Inflammatory macrophage treated with lipopolysaccharide for 4 hours (primary cell): ENCODE measurements at regions not wholly inside any gene's neighbourhood (a gene's known extent, or its start where the extent isn't known, plus 50 kb on each side); places are given as distances from the start of the nearest gene placed in this dataset.
"Not testable (repeated sequence)": the region's sequence is repeated elsewhere in the genome, so short reads cannot be mapped to it uniquely, and the experiment has no call there.

ENCODE experiments used
- DNase-seq: peaks from one replicate; pipeline ENCODE4 v3.0.0-alpha.2; 2020

DNA sequence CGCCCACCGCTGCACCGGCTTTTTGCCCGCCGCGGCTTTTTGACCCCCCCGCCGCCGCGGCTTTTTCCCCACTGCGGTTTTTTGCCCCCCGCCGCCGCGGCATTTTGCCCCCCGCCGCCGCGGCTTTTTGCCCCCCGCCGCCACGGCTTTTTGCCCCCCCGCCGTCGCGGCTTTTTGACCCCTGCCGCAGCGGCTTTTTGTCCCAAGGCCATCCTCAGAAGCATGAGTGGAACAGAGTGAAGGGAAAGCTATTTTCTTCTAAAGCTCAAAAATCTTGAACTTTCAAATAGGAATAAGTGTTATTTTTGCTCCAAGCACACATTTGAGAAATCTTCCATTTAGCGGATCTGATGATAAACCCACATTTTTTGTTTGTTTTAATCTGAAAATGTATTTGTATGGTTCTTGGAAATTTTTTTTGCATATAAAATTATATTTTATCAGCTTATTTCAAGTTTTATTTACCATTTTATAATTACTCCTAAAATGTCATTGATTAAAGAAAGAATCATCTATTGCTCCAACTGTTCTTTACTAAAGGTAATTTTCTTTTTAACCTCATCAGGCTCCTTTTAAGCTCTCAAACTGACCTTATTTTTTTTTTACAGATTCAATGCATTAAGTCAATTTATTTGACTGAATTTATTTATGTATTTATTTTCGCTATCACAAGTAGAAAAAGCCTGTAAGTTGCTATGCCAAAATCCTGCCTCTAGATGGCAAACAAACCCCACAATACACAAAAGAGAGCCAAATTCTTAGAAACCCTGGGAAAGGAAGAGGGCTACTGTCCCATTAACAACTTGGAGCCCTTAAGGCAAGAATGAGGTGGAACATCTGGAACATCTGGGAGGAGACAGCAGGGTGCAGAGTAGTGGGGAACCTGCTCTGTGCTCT lies 460.3 kb downstream of the ZNF33B start:
- peak; percentile 6 for DNase-seq

DNA sequence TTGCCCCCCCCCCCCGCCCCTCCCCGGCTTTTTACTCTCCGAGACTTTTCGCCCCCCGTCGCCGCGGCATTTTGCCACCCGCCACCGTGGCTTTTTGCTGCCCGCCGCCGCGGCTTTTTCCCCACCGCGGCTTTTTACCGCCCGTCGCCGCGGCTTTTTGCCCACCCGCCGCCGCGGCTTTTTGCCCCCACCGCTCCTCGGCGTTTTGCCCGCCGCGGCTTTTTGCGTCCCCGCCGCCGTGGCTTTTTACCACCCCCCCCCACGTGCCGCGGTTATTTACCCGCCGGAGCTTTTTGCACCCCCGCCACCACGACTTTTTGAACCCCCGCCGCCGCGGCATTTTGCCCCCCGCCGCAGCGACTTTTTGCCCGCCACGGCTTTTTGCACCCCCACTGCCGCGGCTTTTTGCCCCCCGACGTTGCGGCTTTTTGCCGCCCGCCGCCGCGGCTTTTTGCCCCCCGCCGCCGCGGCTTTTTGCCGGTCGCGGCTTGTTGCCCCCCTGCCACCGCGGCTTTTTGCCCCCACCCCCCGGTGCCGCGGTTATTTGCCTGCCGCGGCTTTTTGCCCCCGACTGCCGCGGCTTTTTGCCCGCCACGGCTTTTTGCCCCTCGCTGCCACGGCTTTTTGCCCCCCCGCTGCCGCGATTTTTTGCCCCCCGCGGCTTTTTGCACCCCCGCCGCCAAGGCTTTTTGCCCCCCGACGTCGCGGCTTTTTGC lies 461.1 kb downstream of the ZNF33B start:
- no peak for DNase-seq

GRCh38 chr10:42150428-42151061 lies 487.8 kb downstream of the ZNF33B start:
- no peak for DNase-seq

DNA sequence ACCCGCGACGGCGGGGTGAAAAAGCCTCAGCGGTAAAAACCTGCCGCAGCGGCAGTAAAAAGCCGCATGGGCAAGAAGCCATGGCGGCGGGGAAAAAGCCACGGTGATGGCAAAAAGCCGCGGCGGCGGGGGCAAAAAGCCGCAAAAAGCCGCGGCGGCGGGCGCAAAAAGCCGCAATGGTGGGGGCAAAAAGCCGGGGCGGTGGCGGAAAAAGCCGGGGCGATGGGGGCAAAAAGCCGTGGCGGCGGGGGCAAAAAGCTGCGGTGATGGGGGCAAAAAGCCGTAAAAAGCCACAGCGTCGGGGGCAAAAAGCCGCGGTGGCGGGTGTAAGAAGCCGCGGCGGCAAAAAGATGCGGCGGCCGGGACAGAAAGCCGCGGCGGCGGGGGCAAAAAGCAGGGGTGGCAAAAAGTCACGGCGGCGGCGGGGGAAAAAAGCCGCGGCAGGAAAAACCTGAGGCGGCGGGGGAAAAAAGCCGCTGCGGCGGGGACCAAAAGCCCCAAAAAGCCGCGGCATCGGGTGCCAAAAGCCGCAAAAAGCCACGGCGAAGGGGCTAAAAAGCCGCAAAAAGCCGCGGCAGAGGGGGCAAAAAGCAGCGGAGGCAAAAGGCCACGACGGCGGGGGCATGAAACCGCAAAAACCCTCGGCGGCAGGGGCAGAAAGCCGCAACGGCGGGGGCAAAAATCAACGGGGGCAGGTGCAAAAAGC lies 488.5 kb downstream of the ZNF33B start:
- no peak for DNase-seq

DNA sequence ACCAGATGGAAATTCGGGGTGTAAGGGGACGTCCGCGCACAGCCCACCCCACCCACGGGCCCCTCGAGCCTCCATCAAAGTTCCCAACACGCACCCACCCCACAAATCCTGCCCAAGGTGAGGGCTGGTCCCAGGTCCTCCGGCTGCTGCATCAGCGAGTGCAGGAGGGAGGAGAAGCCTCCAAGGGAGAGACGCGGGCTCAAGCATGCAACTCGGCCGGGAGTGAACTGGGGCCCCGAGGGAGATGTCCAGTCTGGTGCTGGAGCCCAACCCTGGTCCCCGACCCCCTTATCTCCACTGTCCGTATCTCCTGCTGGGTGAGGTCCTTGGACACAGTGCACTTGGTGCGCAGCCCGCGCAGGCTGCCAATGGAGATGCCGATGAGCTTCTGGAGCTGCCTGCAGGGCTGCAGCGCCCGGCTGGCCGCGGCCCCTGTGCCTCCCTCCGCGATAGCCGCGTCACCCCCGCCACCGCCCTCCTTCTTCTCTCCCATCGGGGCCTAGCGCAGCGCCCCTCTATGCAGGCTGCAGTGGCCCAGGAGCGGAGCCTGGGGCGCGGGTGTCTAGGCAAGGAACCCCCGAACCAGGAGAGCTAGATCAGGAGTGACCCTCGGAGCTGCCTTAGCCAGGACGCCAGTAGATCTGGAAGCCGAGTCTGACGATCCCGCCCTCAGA lies 489.2 kb downstream of the ZNF33B start:
- no peak for DNase-seq

GRCh38 chr10:42146165-42146564 lies 492.2 kb downstream of the ZNF33B start:
- not testable (repeated sequence) for DNase-seq

GRCh38 chr10:42138023-42138422 lies 500.3 kb downstream of the ZNF33B start:
- not testable (repeated sequence) for DNase-seq

DNA sequence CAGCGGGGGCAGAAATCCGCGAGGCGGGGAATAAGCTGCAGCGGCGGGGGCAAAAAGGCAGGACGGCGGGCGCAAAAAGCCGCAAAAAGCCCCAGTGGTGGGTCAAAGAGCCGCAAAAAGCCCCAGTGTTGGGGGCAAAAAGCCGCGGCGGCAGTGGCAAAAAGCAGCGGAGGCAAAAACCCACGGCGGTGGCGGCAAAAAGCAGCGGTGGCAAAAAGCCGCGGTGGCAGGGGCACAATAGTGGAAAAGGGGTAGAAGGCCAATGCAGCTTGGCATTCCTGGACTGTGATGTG lies 525.3 kb downstream of the ZNF33B start:
- no peak for DNase-seq

DNA sequence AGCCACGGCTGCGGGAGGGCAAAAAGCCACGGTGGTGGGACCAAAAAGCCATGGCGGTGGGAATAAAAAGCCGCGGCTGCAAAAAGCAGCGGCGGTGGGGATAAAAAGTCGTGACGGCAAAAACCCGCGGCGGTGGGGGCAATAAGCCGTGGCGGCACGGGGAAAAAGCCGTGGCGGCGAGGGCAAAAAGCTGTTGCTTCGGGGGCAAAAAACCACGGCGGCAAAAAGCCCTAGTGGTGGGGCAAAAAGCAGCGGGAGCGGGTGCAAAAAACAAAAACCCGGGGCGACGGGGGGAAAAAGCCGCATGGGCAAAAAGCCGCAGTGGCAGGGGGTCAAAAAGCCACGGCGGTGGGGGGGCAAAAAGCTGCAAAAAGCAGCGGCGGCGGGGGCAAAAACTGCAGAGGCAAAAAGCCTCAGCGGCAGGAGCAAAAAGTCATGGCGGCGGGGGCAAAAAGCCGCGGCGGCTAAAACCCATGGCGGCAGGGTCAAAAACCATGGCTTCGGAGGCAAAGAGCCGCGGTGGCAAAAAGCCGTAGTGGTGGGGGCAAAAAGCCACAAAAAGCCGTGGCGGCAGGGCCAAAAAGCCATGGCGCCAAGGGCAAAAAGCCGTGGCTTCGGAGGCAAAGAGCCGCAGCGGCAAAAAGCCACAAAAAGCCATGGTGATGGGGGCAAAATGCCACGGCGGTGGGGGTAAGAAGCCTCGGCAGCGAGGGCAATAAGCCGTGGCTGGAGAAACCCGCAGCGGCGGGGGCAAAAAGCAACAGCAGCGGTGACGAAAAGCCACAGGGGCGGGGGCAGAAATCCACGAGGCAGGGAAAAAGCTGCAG lies 525.8 kb downstream of the ZNF33B start:
- DNase-seq = no peak

DNA sequence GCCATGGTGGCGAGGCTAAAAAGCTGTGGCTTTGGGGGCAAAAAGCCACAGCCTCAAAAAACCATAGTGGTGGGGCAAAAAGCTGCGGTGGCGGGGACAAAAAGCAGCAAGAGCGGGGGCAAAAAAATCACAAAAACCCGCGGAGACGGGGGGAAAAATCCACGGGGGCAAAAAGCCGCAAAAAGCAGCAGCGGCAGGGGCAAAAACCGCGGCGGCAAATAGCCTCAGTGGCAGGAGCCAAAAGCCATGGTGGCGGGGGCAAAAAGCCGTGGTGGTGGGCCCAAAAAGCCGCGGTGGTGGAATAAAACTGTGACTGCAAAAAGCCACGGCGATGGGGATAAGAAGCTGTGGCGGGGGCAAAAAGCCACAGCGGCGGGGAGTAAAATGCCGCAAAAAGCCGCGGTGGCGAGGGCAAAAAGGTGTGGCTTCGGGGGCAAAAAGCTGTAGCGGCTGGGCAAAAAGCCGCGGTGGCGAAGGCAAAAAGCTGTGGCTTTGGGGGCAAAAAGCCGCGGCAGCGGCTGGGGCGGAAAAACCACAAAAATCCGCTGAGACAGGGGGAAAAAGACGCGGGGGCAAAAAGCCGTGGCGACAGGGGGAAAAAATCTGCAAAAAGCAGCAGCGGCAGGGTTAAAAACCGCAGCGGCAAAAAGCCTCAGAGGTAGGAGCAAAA lies 526.6 kb downstream of the ZNF33B start:
- DNase-seq = no peak

DNA sequence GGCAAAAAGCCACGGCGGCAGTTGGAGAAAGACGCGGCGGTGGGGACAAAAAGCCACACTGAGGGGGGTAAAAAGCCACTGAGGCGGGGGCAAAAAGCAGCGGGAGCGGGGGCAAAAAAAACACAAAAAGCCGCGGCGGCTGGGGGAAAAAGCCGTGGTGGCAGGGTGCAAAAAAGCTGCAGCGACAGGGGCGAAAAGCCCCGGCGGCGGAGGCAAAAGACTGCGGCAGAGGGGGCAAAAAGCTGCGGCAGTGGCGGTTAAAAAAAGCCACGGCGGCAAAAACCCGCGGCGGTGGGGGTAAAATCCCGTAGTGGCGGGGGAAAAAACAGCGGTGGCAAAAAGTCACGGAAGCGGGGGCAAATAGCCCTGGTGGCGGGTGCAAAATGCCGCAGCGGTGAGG lies 527.3 kb downstream of the ZNF33B start:
- no peak for DNase-seq
